Fibroblast of mammary gland (primary cell): ENCODE measurements at regions not wholly inside any gene's neighbourhood (a gene's known extent, or its start where the extent isn't known, plus 50 kb on each side); places are given as distances from the start of the nearest gene placed in this dataset.
A peak's percentile ranks its signal among the peaks of the same experiment; 100 is the strongest.

Experiments
- DNase-seq: peaks from one replicate; pipeline ENCODE4 v3.0.0-alpha.2; 2010; ENCODE audit warnings: low read depth
- H3K4me3 ChIP-seq: 2 replicates; pipeline ENCODE4 v1.5.1; 2011; ENCODE audit warnings: low read depth, mild to moderate bottlenecking, low read length, moderate library complexity; ENCODE audit not compliant: control insufficient read depth
- CTCF ChIP-seq: conservative IDR thresholded peaks from 2 replicates; pipeline ENCODE4 v1.5.1; 2011; ENCODE audit warnings: low read depth, low read length, inconsistent platforms; ENCODE audit not compliant: control insufficient read depth, insufficient read depth

DNA sequence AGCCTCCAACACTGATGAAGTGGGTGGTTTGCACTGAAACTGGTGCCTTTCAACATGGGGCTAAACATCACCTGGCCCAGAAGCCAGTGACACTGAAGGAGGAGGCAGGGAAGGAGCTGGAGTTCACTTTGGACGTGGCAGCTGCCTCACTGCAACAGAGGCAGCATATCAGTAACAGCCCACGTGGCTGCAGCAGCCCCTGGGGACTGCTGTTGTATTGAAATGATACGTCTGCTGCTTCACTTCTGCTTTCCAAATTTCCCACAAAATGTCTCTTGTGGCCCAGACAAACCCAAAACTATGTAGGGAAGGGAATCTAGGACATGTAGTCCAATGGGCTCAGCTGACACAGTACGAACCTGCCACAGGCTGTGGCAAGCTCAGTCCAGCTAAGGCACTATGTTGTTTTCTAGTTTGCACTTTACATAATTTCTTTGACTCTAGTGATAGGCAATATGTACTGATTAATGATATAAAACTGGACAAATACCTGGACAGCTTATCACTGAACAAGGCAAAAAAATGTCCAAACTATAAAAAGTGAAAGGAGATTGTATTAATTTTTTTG lies 84.7 kb upstream of the RAPGEF2 start:
- no peak for TF ChIP-seq CTCF
- H3K4me3 ChIP-seq = no peak overlapping the region
- DNase-seq = peak; percentile 47

DNA sequence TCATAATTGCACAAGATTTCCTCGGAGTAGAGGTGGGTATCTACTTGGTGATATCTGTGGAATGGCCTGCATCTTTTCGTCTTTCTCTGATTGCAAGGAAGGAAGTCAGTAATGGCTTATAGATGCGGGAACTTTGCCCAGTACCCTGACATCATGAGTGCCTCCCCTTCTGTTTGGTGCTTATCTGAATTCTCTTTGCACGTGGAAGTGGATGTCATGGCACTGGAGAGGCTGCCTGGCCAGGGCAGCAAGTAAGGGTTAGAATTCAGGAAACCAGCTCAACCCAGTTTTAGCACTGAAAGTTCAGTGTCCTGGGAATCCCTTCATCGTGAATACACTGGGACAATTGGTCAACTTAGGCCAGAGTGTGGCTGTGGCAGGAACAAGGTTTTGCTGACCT lies 83.5 kb upstream of the RAPGEF2 start:
- TF ChIP-seq CTCF = no peak
- H3K4me3 ChIP-seq = no peak overlapping the region
- no peak for DNase-seq

- DNase-seq = no peak
- no peak for TF ChIP-seq CTCF
- no peak overlapping the region for H3K4me3 ChIP-seq
Measured at GRCh38 chr4:159021597-159022385, 81.1 kb upstream of the RAPGEF2 start.

DNA sequence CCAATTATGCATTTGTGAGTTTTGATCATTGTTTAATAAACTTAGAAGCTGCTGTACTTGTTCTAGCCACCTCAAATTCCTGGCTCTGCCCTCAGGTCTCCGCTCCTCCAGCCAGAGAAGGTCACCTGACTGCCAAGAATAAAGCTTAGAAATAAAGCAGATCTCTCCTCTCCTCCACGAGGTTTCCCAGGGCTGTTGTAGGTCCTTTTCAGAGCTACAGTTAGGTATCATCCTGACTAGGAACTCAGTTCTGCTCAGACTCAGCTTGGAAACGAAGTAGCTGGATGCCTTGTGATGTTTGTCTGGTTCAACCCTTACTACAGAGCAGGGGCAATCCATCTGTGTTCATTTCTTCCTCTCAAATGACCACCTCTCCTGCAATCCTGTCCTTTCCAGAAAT lies 79.1 kb upstream of the RAPGEF2 start:
- no peak for DNase-seq
- TF ChIP-seq CTCF = no peak
- H3K4me3 ChIP-seq = no peak overlapping the region

DNA sequence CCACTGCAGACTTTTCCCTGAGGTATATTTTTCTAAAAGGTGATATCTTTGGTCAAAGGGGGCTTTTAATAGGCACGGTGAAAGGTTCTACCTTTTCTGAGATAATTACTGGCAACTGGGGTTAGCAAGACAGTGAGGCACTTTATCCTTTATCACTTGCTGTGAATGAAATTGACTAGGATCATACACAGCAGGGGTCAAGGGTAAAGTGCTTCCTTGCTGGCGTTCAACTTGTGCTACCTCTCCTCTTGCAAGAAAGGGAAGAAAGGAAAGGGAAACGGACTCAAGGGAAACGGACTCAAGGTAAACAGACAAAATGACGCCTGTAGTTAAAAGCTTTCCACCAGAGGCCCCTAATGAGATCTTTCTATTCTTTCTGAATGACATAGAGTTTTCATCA lies 78.6 kb upstream of the RAPGEF2 start:
- TF ChIP-seq CTCF = no peak

DNA sequence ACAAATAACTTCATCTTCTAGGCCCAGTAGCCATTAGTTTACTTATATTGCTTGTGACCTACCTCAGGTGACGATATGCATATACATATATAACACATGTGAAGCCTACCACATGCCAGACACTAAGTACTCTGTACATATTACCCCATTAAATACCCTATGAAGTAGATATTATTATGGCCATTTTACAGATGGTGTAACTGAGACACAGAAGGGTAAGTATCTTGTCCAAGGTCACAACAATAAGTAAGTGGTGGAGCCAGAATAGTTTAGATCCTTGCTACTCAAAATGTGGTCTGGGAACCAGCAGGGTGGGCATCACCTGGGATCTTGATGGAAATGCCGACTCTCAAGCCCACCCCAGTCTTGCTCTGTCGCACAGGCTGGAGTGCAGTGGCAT lies 78.1 kb upstream of the RAPGEF2 start:
- H3K4me3 ChIP-seq = no peak overlapping the region
- DNase-seq = no peak
- no peak for TF ChIP-seq CTCF

More for the DNA sequence above, 78.6 kb upstream of the RAPGEF2 start:
- H3K4me3 ChIP-seq = no peak overlapping the region
- no peak for DNase-seq
